H1 (cell line): ENCODE measurements at regions not wholly inside any gene's neighbourhood (a gene's known extent, or its start where the extent isn't known, plus 50 kb on each side); places are given as distances from the start of the nearest gene placed in this dataset.

ENCODE experiments used
- CTCF ChIA-PET: fragments of 300-600 bp; sonication (Branson Sonifier 250); formaldehyde crosslinking; loops from one replicate; lab custom pipeline; 2021; ENCODE audit not compliant: partially characterized antibody; lab: Charles Lee
- POLR2A ChIA-PET: fragments of 300-600 bp; sonication (Branson Sonifier 250); formaldehyde crosslinking; loops from one replicate; lab custom pipeline; 2021; ENCODE audit warnings: inconsistent platforms; ENCODE audit not compliant: partially characterized antibody; lab: Charles Lee
- DNase-seq, 2 experiments: peaks; one replicate each; pipeline versions ENCODE4 v3.0.0 to v3.0.0-alpha.2; 2010 to 2022; ENCODE audit warnings: low spot score in 2 of 2, low read depth in 1 of 2, mixed read lengths in 1 of 2
- FAIRE-seq: peaks from 2 replicates; lab custom pipeline; 2011; peaks lifted over from hg19 to GRCh38; lab: Jason Lieb, UNC
- H2AFZ ChIP-seq: 2 replicates; pipeline ENCODE4 v1.8.1; 2012; ENCODE audit warnings: low read length, inconsistent platforms
- H2AK5ac ChIP-seq: 2 replicates; pipeline ENCODE4 v1.6.1; 2013; ENCODE audit warnings: low read depth, low read length
- H2BK120ac ChIP-seq: replicated peaks from 2 replicates; pipeline ENCODE3; 2013; ENCODE audit warnings: low read depth, low read length, inconsistent platforms
- H2BK12ac ChIP-seq: 2 replicates; pipeline ENCODE4 v1.6.1; 2013; ENCODE audit warnings: low read depth, low read length
- H2BK15ac ChIP-seq: 2 replicates; pipeline ENCODE4 v1.6.1; 2013; ENCODE audit warnings: low read length
- H2BK20ac ChIP-seq: 2 replicates; pipeline ENCODE4 v1.6.1; 2013; ENCODE audit warnings: low read length
- H2BK5ac ChIP-seq: 2 replicates; pipeline ENCODE4 v1.6.1; 2013; ENCODE audit warnings: low read depth, low read length
- H3K14ac ChIP-seq: 2 replicates; pipeline ENCODE4 v1.6.1; 2013; ENCODE audit warnings: inconsistent platforms; ENCODE audit not compliant: insufficient read length
- H3K18ac ChIP-seq: 2 replicates; pipeline ENCODE4 v1.6.1; 2013; ENCODE audit warnings: low read length; ENCODE audit errors: extremely low read depth
- H3K23ac ChIP-seq: 2 replicates; pipeline ENCODE4 v1.6.1; 2013; ENCODE audit warnings: inconsistent platforms; ENCODE audit not compliant: insufficient read length
- H3K23me2 ChIP-seq: 2 replicates; pipeline ENCODE4 v1.6.1; 2013; ENCODE audit warnings: low read depth, low read length
- H3K27ac ChIP-seq: 2 replicates; pipeline ENCODE4 v1.6.1; 2011; ENCODE audit warnings: low read depth, low read length, inconsistent platforms
- H3K27me3 ChIP-seq, 4 experiments: replicated peaks in 1 of 4; 1 replicate in 1 of 4; 2 replicates in 3 of 4; pipeline versions ENCODE4 v1.6.1 to v1.8.1; 2011 to 2013; ENCODE audit warnings: low read length in 3 of 4, mild to moderate bottlenecking in 3 of 4, inconsistent platforms in 2 of 4, mixed read lengths in 2 of 4, moderate library complexity in 1 of 4; ENCODE audit not compliant: control insufficient read depth in 3 of 4, insufficient read depth in 3 of 4; ENCODE audit errors: extremely low read depth in 1 of 4
- H3K36me3 ChIP-seq, 4 experiments: 2 replicates each; pipeline versions ENCODE4 v1.6.1 to v1.8.1; 2011 to 2013; ENCODE audit warnings: mild to moderate bottlenecking in 4 of 4, low read length in 3 of 4, moderate library complexity in 2 of 4, control low read depth in 1 of 4, inconsistent platforms in 1 of 4; ENCODE audit not compliant: insufficient read depth in 4 of 4, control insufficient read depth in 2 of 4
- H3K4ac ChIP-seq: replicated peaks from 2 replicates; pipeline ENCODE3; 2013; ENCODE audit warnings: low read length, low read depth, mixed read lengths, inconsistent platforms; ENCODE audit not compliant: insufficient read length
- H3K4me1 ChIP-seq, 4 experiments: replicated peaks in 1 of 4; 1 replicate in 1 of 4; 2 replicates in 3 of 4; pipeline versions ENCODE4 v1.6.1 to v1.8.1; 2011 to 2013; ENCODE audit warnings: low read length in 3 of 4, inconsistent platforms in 2 of 4, mixed read lengths in 1 of 4; ENCODE audit not compliant: insufficient read depth in 4 of 4, control insufficient read depth in 3 of 4
- H3K4me2 ChIP-seq, 2 experiments: 2 replicates each; pipeline versions ENCODE4 v1.6.1 to v1.8.1; 2011 to 2013; ENCODE audit warnings: low read depth in 2 of 2, low read length in 2 of 2, control low read depth in 1 of 2, inconsistent platforms in 1 of 2, mild to moderate bottlenecking in 1 of 2; ENCODE audit not compliant: insufficient read depth in 1 of 2
- H3K4me3 ChIP-seq, 4 experiments: fragments of 200-600, 300-600 bp in 1 of 4; sonication (generic), shearing (Covaris generic), sonication (Bioruptor Twin) in 1 of 4; 2 replicates each; pipeline versions ENCODE4 v1.5.1 to v1.8.1; 2011 to 2016; ENCODE audit warnings: low read length in 4 of 4, low read depth in 3 of 4, control low read depth in 2 of 4, inconsistent platforms in 2 of 4, mild to moderate bottlenecking in 2 of 4, mixed read lengths in 1 of 4, moderate library complexity in 1 of 4; ENCODE audit not compliant: insufficient read depth in 2 of 4; ENCODE audit errors: extremely low read depth in 1 of 4
- H3K56ac ChIP-seq: replicated peaks from 2 replicates; pipeline ENCODE3; 2013; ENCODE audit warnings: low read depth, mild to moderate bottlenecking, mixed read lengths, low read length, inconsistent platforms; ENCODE audit not compliant: insufficient read length
- H3K79me1 ChIP-seq: 2 replicates; pipeline ENCODE4 v1.6.1; 2013; ENCODE audit warnings: low read depth, low read length, control low read depth
- H3K79me2 ChIP-seq, 2 experiments: 2 replicates each; pipeline versions ENCODE4 v1.6.1 to v1.8.1; 2012 to 2013; ENCODE audit warnings: low read length in 2 of 2, mild to moderate bottlenecking in 2 of 2, inconsistent platforms in 1 of 2; ENCODE audit not compliant: insufficient read depth in 2 of 2, control insufficient read depth in 1 of 2
- H3K9ac ChIP-seq, 4 experiments: replicated peaks in 1 of 4; 1 replicate in 1 of 4; 2 replicates in 3 of 4; pipeline versions ENCODE4 v1.6.1 to v1.8.1; 2011 to 2013; ENCODE audit warnings: low read depth in 3 of 4, low read length in 3 of 4, control low read depth in 2 of 4, mild to moderate bottlenecking in 2 of 4, moderate library complexity in 2 of 4, inconsistent platforms in 1 of 4; ENCODE audit errors: extremely low read depth in 1 of 4
- H3K9me3 ChIP-seq, 2 experiments: 2 replicates each; pipeline versions ENCODE4 v1.6.1 to v1.8.1; 2012 to 2013; ENCODE audit warnings: mild to moderate bottlenecking in 2 of 2, moderate library complexity in 2 of 2, control low read depth in 1 of 2, inconsistent platforms in 1 of 2, low read depth in 1 of 2, low read length in 1 of 2, mixed read lengths in 1 of 2; ENCODE audit not compliant: insufficient read depth in 2 of 2
- H4K20me1 ChIP-seq, 2 experiments: replicated peaks in 1 of 2; 2 replicates each; pipeline versions ENCODE3 to v1.8.1; 2011 to 2013; ENCODE audit warnings: inconsistent platforms in 2 of 2, low read length in 2 of 2, mild to moderate bottlenecking in 1 of 2; ENCODE audit not compliant: insufficient read depth in 2 of 2, control insufficient read depth in 1 of 2
- H4K5ac ChIP-seq: 2 replicates; pipeline ENCODE4 v1.6.1; 2013; ENCODE audit warnings: low read length, low read depth, mixed read lengths, inconsistent platforms; ENCODE audit not compliant: insufficient read length
- H4K8ac ChIP-seq: 2 replicates; pipeline ENCODE4 v1.8.0; 2013; ENCODE audit warnings: mild to moderate bottlenecking, moderate library complexity, low read length, inconsistent platforms; ENCODE audit not compliant: insufficient read depth; ENCODE audit errors: extremely low read depth
- H4K91ac ChIP-seq: replicated peaks from 2 replicates; pipeline ENCODE3; 2013; ENCODE audit warnings: low read length, mixed read lengths, inconsistent platforms; ENCODE audit not compliant: insufficient read length
- BRCA1 ChIP-seq: IDR thresholded peaks from 2 replicates; pipeline ENCODE4 v1.6.1; 2012; ENCODE audit warnings: low read depth, low read length, improper control_type of control experiment
- HDAC6 ChIP-seq: IDR thresholded peaks from one replicate; pipeline ENCODE4 v1.7.1; 2012; ENCODE audit warnings: low read depth, mild to moderate bottlenecking, inconsistent platforms, low read length, moderate library complexity
- JUN ChIP-seq: IDR thresholded peaks from 2 replicates; pipeline ENCODE4 v1.6.1; 2011; ENCODE audit warnings: low read depth, mild to moderate bottlenecking, improper control_type of control experiment, low read length
- KDM1A ChIP-seq: fragments of 200-600, 300-600 bp; sonication (generic); IDR thresholded peaks from 2 replicates; pipeline ENCODE4 v1.7.1; 2016; ENCODE audit warnings: mild to moderate bottlenecking, low read length, borderline replicate concordance
- RBBP5 ChIP-seq: IDR thresholded peaks from 2 replicates; pipeline ENCODE4 v1.7.1; 2012; ENCODE audit warnings: low read depth, mild to moderate bottlenecking, inconsistent platforms, low read length, moderate library complexity, borderline replicate concordance
- SIX5 ChIP-seq: IDR thresholded peaks from 2 replicates; pipeline ENCODE4 v1.6.1; 2011; ENCODE audit warnings: mild to moderate bottlenecking, low read depth, low read length
- WGBS, 2 experiments: shearing (Covaris generic) in 1 of 2; methylation state at CpG; one replicate each; pipeline versions ENCODE4 v1.1.6 to v1.1.7; 2013 to 2015; ENCODE audit warnings: low lambda C conversion rate in 2 of 2, mixed read lengths in 2 of 2, inconsistent platforms in 1 of 2, low coverage in 1 of 2, missing lambda C conversion rate in 1 of 2; ENCODE audit not compliant: insufficient replicate concordance in 2 of 2, insufficient coverage in 1 of 2, insufficient read length in 1 of 2; ENCODE audit errors: extremely low coverage in 1 of 2, missing lambda C conversion rate in 1 of 2; 5-methylcytosine and 5-hydroxymethylcytosine counted together

GRCh38 chr13:73681779-73682178 is 452.4 kb downstream of the KLF12 start:
- Histone ChIP-seq H3K4me3 (no peak overlapping the region), H2AK5ac (no peak overlapping the region), H4K20me1 (no peaks in the 10 kb centered on the region), H3K4me2 (no peak overlapping the region), H3K79me2 (no peaks in the 10 kb centered on the region), H3K79me1 (no peaks in the 10 kb centered on the region), H2BK15ac (no peak overlapping the region), H2BK120ac (no peak overlapping the region), H3K27me3 (no peaks in the 10 kb centered on the region), H3K9me3 (no peaks in the 10 kb centered on the region), H2BK5ac (no peak overlapping the region), H3K23me2 (no peaks in the 10 kb centered on the region), H3K23ac (no peak overlapping the region), H2BK12ac (no peak overlapping the region), H3K4me1 (peaks cover 0 to 3% (median 1%) of the 10 kb centered on the region in 4 experiments; a peak in 2 of 7 replicates), H4K91ac (no peak overlapping the region), H2BK20ac (no peak overlapping the region), H4K8ac (no peak overlapping the region), H3K27ac (no peak overlapping the region), H3K14ac (no peak overlapping the region), H3K9ac (no peak overlapping the region), H3K4ac (no peak overlapping the region), H3K36me3 (no peaks in the 10 kb centered on the region), H4K5ac (no peak overlapping the region), H3K56ac (no peak overlapping the region), H2AFZ (no peak overlapping the region), H3K18ac (no peak overlapping the region)
- CTCF ChIA-PET: interaction anchor here (1.5 kb wide), 1 partner anchor 13 kb away, joined by 5 read pairs; no protein-coding TSS in a partner anchor
- 85% methylated on average over 2 of the region's 2 CpGs; no CpG with 5 or more reads in 1 of the 2 experiments for WGBS, 2 experiments
- TF ChIP-seq RBBP5 (no peak), SIX5 (no peak), BRCA1 (no peak), HDAC6 (no peak), KDM1A (0 out of 2 replicates have a peak, but pooled peaks have one; percentile 25), JUN (no peak)
- DNase-seq (no peak), FAIRE-seq (no peak)
- POLR2A ChIA-PET: interaction anchor here (1.5 kb wide), 1 partner anchor 14 kb away, joined by 3 read pairs; no protein-coding TSS in a partner anchor
